Cardiac fibroblast (primary cell): ENCODE measurements at regions not wholly inside any gene's neighbourhood (a gene's known extent, or its start where the extent isn't known, plus 50 kb on each side); places are given as distances from the start of the nearest gene placed in this dataset.

Experiments used
- DNase-seq, 2 donors: peaks; one replicate each; pipeline versions ENCODE4 v3.0.0 to v3.0.0-alpha.2; 2010; ENCODE audit warnings: low read depth in 2 of 2
- H3K4me3 ChIP-seq, 2 donors: replicated peaks in 1 of 2; 1 replicate in 1 of 2; 2 replicates in 1 of 2; pipeline ENCODE4 v1.5.1; 2011; ENCODE audit warnings: low read depth in 2 of 2, low read length in 2 of 2, mild to moderate bottlenecking in 2 of 2, moderate library complexity in 1 of 2
- CTCF ChIP-seq: IDR thresholded peaks from one replicate; pipeline ENCODE4 v1.5.1; 2011; ENCODE audit warnings: low read depth, mild to moderate bottlenecking, low read length, inconsistent platforms

- no peak overlapping the region for H3K4me3 ChIP-seq
- no peak for DNase-seq
- no peak for TF ChIP-seq CTCF
Observed at GRCh38 chr1:64387389-64388285, 82.3 kb upstream of the CACHD1 start.

- no peak for DNase-seq
- no peak for TF ChIP-seq CTCF
- no peak overlapping the region for H3K4me3 ChIP-seq
Observed at GRCh38 chr1:64388336-64388735, 81.6 kb upstream of the CACHD1 start.

GRCh38 chr1:64392109-64392508, 77.8 kb upstream of the CACHD1 start:
- no peak for DNase-seq
- TF ChIP-seq CTCF: no peak
- H3K4me3 ChIP-seq: no peak overlapping the region

GRCh38 chr1:64393790-64394189, 76.1 kb upstream of the CACHD1 start:
- H3K4me3 ChIP-seq: no peak overlapping the region
- no peak for DNase-seq
- TF ChIP-seq CTCF: no peak

- no peak for TF ChIP-seq CTCF
- peak; percentile 15 to 17 for DNase-seq
- H3K4me3 ChIP-seq: no peak overlapping the region
Observed at GRCh38 chr1:64396817-64397216, 73.1 kb upstream of the CACHD1 start.

GRCh38 chr1:64397541-64397940, 72.4 kb upstream of the CACHD1 start:
- no peak for DNase-seq
- no peak overlapping the region for H3K4me3 ChIP-seq
- no peak for TF ChIP-seq CTCF
